Parathyroid adenoma (tissue), 2 donors: ENCODE measurements at regions not wholly inside any gene's neighbourhood (a gene's known extent, or its start where the extent isn't known, plus 50 kb on each side); places are given as distances from the start of the nearest gene placed in this dataset.

ENCODE experiments used
- H2AFZ ChIP-seq: fragments of 300-600 bp; sonication (generic); one replicate; pipeline ENCODE4 v1.7.0; 2017; ENCODE audit warnings: antibody characterized with exemption, mild to moderate bottlenecking
- H3K27ac ChIP-seq: fragments of 300-600 bp; sonication (generic); one replicate; pipeline ENCODE4 v1.7.0; 2017
- H3K27me3 ChIP-seq: fragments of 300-600 bp; sonication (generic); one replicate; pipeline ENCODE4 v1.7.0; 2017; ENCODE audit warnings: low read length; ENCODE audit not compliant: control insufficient read depth, insufficient read depth
- H3K36me3 ChIP-seq: fragments of 300-600 bp; sonication (generic); one replicate; pipeline ENCODE4 v1.7.0; 2017; ENCODE audit warnings: low read length; ENCODE audit not compliant: control insufficient read depth, insufficient read depth
- H3K4me1 ChIP-seq: fragments of 300-600 bp; sonication (generic); one replicate; pipeline ENCODE4 v1.7.0; 2017; ENCODE audit warnings: control low read depth
- H3K4me2 ChIP-seq: fragments of 300-600 bp; sonication (generic); one replicate; pipeline ENCODE4 v1.7.0; 2017; ENCODE audit warnings: low read length
- H3K4me3 ChIP-seq: fragments of 300-600 bp; sonication (generic); one replicate; pipeline ENCODE4 v1.7.0; 2017; ENCODE audit warnings: low read depth, low read length
- H3K79me2 ChIP-seq: fragments of 300-600 bp; sonication (generic); one replicate; pipeline ENCODE4 v1.7.0; 2017; ENCODE audit warnings: control low read depth
- H3K9ac ChIP-seq: fragments of 300-600 bp; sonication (generic); one replicate; pipeline ENCODE4 v1.7.0; 2017; ENCODE audit warnings: mild to moderate bottlenecking
- H3K9me3 ChIP-seq: fragments of 300-600 bp; sonication (generic); one replicate; pipeline ENCODE4 v1.7.0; 2017; ENCODE audit warnings: low read length; ENCODE audit not compliant: control insufficient read depth
- TF ChIP-seq, protein P1 (sequence below): fragments of 300-600 bp; sonication (generic); IDR thresholded peaks from one replicate; pipeline ENCODE4 v1.7.0; 2017; ENCODE audit warnings: antibody characterized with exemption, mild to moderate bottlenecking
- donor health status: primary hyperparathyroidism.

DNA sequence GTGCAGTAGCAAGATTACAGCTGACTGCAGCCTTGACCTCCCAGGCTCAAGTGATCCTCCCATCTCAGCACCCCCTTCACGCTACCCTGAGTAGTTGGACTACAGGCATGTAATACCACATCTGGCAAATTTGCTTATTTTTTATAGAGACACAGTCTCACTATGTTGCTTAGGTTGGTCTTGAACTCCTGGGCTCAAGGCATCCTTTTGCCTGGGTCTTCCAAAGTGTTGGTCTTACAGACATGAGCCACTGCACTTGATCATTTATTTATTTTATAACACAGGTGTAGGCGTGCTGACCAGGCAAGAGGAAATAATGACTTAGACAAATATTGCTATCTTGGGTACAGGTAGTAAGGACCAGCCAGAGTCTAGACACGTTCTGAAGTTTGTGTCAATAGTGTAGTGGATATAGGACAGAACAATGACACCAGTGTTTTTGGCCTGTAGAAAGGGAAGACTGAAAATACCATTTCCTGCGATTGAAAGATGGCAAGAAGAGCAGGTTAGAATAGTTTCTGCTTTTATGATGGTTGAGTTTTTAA, 71.0 kb upstream of the THUMPD2 start:
- H3K9ac ChIP-seq: no peak overlapping the region
- H3K36me3 ChIP-seq: no peaks in the 10 kb centered on the region
- H3K27me3 ChIP-seq: no peaks in the 10 kb centered on the region
- no peaks in the 10 kb centered on the region for H3K9me3 ChIP-seq
- no peak overlapping the region for H3K4me3 ChIP-seq
- H3K4me2 ChIP-seq: no peak overlapping the region
- TF ChIP-seq, protein P1, sequence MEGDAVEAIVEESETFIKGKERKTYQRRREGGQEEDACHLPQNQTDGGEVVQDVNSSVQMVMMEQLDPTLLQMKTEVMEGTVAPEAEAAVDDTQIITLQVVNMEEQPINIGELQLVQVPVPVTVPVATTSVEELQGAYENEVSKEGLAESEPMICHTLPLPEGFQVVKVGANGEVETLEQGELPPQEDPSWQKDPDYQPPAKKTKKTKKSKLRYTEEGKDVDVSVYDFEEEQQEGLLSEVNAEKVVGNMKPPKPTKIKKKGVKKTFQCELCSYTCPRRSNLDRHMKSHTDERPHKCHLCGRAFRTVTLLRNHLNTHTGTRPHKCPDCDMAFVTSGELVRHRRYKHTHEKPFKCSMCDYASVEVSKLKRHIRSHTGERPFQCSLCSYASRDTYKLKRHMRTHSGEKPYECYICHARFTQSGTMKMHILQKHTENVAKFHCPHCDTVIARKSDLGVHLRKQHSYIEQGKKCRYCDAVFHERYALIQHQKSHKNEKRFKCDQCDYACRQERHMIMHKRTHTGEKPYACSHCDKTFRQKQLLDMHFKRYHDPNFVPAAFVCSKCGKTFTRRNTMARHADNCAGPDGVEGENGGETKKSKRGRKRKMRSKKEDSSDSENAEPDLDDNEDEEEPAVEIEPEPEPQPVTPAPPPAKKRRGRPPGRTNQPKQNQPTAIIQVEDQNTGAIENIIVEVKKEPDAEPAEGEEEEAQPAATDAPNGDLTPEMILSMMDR: no peak
- no peaks in the 10 kb centered on the region for H3K79me2 ChIP-seq
- H3K4me1 ChIP-seq: no peaks in the 10 kb centered on the region
- no peak overlapping the region for H3K27ac ChIP-seq
- no peak overlapping the region for H2AFZ ChIP-seq

DNA sequence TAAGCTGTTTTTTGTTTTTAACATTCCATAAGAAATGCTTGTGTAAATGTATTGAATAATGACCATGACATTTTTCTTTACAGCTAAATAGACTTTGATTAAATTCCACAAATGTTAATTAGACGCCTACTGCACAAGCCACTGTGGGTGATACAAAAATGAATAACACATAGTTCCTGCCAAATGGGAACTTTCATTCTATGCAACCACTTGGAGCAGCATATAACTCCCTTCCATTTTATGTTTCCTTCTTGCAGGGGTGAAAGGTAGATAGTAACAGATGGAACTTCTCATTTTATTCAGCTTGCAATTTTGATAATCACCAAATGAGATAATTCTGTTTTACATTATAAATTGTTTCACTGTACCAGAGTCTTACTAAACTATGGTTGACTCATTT, 70.0 kb upstream of the THUMPD2 start:
- H3K79me2 ChIP-seq: no peaks in the 10 kb centered on the region
- H3K36me3 ChIP-seq: no peaks in the 10 kb centered on the region
- no peak overlapping the region for H3K9ac ChIP-seq
- H3K4me1 ChIP-seq: no peaks in the 10 kb centered on the region
- no peak overlapping the region for H3K4me2 ChIP-seq
- TF ChIP-seq, protein P1: no peak
- no peak overlapping the region for H3K4me3 ChIP-seq
- H3K27ac ChIP-seq: no peak overlapping the region
- peaks cover 2% of the 10 kb centered on the region for H3K9me3 ChIP-seq
- no peaks in the 10 kb centered on the region for H3K27me3 ChIP-seq
- H2AFZ ChIP-seq: no peak overlapping the region

DNA sequence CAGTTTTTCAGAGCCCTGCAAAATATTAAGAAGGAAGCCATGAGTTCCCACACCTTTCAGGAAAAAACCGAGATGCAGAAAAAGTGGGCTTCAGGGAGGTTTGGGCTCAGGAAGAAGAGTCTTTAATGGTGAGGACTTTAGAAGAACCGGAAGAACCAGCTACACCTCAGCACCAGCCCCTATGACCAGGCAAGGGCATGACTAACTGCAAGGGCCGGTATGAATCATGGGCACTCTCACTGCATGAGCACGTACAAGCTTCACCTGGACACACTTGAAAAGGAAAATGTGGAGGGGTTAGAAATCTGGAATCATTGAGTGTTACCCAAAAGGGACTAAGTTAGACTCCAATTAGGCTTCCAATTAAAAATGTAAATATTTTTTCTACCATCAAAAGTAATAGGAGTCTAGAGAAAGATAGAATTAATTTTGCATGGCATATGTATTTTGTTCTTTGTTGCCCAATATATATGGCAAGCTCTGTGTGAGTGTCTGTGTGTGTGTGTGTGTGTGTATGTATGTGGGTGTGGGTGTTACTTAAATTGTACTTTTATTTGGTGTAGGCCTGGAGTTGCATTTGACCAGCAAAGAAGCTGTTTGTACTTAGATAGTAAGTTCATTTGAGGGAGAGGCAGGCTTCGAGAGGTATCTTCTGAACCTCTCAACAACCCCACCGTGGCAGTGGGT, 66.5 kb upstream of the THUMPD2 start:
- no peak overlapping the region for H2AFZ ChIP-seq
- H3K27ac ChIP-seq: no peak overlapping the region
- H3K9ac ChIP-seq: no peak overlapping the region
- no peak overlapping the region for H3K4me3 ChIP-seq
- H3K4me2 ChIP-seq: no peak overlapping the region
- TF ChIP-seq, protein P1: no peak
- no peaks in the 10 kb centered on the region for H3K36me3 ChIP-seq
- no peaks in the 10 kb centered on the region for H3K4me1 ChIP-seq
- no peaks in the 10 kb centered on the region for H3K27me3 ChIP-seq
- H3K79me2 ChIP-seq: no peaks in the 10 kb centered on the region
- H3K9me3 ChIP-seq: peaks cover 2% of the 10 kb centered on the region

DNA sequence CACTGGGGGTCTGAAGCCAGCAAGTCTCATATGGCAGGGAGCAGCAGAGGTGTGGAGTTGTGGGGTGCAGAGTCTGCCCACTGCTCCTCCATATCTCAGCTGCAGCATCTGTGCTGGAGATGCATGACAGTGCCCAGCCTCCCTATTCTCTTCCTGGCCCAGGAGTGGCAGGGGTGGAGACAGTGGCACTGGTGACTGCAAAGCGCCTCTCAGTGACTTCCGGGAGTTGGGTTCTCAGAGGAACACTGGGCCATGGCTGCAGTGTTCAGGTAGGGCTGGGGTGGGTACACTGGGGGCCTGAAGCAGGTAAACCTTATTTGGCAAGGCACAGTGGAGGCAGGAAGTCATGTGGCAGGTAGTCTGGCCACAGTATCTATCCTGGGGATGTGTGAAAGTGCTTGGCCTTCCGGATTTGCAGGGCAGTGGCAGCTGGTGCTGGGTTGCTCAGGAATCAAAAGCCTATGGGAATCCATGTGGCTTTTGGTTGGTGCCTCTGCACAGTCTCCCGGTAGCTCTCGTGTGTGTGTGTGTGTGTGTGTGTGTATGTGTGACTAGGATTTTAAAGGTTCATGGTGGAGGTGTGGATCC, 60.3 kb upstream of the THUMPD2 start:
- H3K27me3 ChIP-seq: no peaks in the 10 kb centered on the region
- no peak overlapping the region for H2AFZ ChIP-seq
- no peaks in the 10 kb centered on the region for H3K4me1 ChIP-seq
- H3K4me2 ChIP-seq: no peak overlapping the region
- no peak overlapping the region for H3K27ac ChIP-seq
- H3K9me3 ChIP-seq: no peaks in the 10 kb centered on the region
- no peak overlapping the region for H3K4me3 ChIP-seq
- no peak overlapping the region for H3K9ac ChIP-seq
- H3K36me3 ChIP-seq: no peaks in the 10 kb centered on the region
- H3K79me2 ChIP-seq: no peaks in the 10 kb centered on the region
- TF ChIP-seq, protein P1: no peak
